ENCODE measurements at regions not wholly inside any gene's neighbourhood (a gene's known extent, or its start where the extent isn't known, plus 50 kb on each side); places are given as distances from the start of the nearest gene placed in this dataset.

- Histone ChIP-seq H3K4me3 (ENCODE audit: low read depth, low read length) (no peak overlapping the region), H3K27me3 (ENCODE audit: control insufficient read depth, insufficient read depth, low read length) (no peaks in the 10 kb centered on the region), H3K36me3 (ENCODE audit: control insufficient read depth, insufficient read depth, low read length) (no peaks in the 10 kb centered on the region)
- TF ChIP-seq, protein P1, sequence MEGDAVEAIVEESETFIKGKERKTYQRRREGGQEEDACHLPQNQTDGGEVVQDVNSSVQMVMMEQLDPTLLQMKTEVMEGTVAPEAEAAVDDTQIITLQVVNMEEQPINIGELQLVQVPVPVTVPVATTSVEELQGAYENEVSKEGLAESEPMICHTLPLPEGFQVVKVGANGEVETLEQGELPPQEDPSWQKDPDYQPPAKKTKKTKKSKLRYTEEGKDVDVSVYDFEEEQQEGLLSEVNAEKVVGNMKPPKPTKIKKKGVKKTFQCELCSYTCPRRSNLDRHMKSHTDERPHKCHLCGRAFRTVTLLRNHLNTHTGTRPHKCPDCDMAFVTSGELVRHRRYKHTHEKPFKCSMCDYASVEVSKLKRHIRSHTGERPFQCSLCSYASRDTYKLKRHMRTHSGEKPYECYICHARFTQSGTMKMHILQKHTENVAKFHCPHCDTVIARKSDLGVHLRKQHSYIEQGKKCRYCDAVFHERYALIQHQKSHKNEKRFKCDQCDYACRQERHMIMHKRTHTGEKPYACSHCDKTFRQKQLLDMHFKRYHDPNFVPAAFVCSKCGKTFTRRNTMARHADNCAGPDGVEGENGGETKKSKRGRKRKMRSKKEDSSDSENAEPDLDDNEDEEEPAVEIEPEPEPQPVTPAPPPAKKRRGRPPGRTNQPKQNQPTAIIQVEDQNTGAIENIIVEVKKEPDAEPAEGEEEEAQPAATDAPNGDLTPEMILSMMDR (IDR thresholded peaks at IDR 0.05; ENCODE audit: insufficient read depth, low read length, poor library complexity, severe bottlenecking), result no peak
- DNase-seq (ENCODE audit: low read depth), result no peak
These were observed 368.8 kb downstream of the SUCLA2 start for GRCh38 chr13:47632311-47632710.

GRCh38 chr13:47628666-47629065 is 372.4 kb downstream of the SUCLA2 start:
- no peaks in the 10 kb centered on the region for H3K36me3 ChIP-seq (ENCODE audit: control insufficient read depth, insufficient read depth, low read length)
- TF ChIP-seq, protein P1 (IDR thresholded peaks at IDR 0.05; ENCODE audit: insufficient read depth, low read length, poor library complexity, severe bottlenecking), result no peak
- H3K4me3 ChIP-seq (ENCODE audit: low read depth, low read length), result no peak overlapping the region
- no peaks in the 10 kb centered on the region for H3K27me3 ChIP-seq (ENCODE audit: control insufficient read depth, insufficient read depth, low read length)
- no peak for DNase-seq (ENCODE audit: low read depth)

- TF ChIP-seq, protein P1 (IDR thresholded peaks at IDR 0.05; ENCODE audit: insufficient read depth, low read length, poor library complexity, severe bottlenecking), result no peak
- Histone ChIP-seq H3K36me3 (ENCODE audit: control insufficient read depth, insufficient read depth, low read length) (no peaks in the 10 kb centered on the region), H3K4me3 (ENCODE audit: low read depth, low read length) (no peak overlapping the region), H3K27me3 (ENCODE audit: control insufficient read depth, insufficient read depth, low read length) (peaks cover 2% of the 10 kb centered on the region)
- no peak for DNase-seq (ENCODE audit: low read depth)
These were observed 377.2 kb downstream of the SUCLA2 start for GRCh38 chr13:47623862-47624261.

DNA sequence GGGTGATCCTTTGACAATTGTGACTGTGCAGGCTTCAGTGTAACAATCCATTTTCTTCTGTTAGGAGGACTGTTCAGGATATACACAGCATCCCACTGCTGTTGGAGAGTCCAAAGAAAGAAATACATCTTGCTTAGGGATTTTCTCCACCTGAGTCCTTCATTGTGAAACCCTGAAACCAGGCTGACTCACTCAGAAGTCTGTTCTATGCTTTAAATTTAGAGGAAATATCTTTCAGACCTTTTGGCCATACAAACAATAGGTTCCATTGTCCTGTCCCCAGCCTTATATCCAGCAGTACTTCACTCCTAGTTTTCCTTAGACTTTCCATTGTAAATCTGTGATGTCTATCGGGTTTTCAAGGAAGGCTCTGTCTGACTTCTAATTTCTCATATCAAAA is 379.1 kb downstream of the SUCLA2 start:
- Histone ChIP-seq H3K27me3 (ENCODE audit: control insufficient read depth, insufficient read depth, low read length) (peaks cover 2% of the 10 kb centered on the region), H3K36me3 (ENCODE audit: control insufficient read depth, insufficient read depth, low read length) (no peaks in the 10 kb centered on the region), H3K4me3 (ENCODE audit: low read depth, low read length) (no peak overlapping the region)
- no peak for DNase-seq (ENCODE audit: low read depth)
- TF ChIP-seq, protein P1 (IDR thresholded peaks at IDR 0.05; ENCODE audit: insufficient read depth, low read length, poor library complexity, severe bottlenecking), result no peak

DNA sequence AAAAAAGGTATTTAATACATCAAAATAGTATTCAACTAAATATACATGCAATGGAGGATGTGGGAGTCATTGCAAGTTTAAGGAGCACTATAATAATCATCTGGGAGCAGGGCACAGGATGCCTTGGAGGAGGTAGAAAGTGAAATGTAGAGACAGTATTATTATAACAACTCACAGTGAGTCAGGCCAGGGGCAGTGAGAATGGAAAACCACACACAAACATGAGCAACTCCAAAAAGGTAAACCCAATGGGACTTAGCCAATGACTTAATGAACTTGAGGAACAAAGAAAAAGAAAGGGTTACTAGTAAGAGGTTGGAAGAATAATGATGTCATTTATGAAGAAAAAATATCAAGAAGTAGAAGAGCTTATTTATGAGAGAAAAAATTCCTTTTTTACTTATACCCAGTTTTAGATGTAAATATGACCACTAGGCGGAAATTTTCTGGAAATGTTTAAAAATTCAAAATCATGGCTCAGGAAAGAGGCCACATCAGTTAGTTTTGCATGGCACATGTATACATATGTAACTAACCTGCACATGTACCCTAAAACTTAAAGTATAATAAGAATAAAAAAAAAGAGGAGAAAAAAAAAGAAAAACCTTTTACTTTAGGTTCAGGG is 389.3 kb downstream of the SUCLA2 start:
- DNase-seq (ENCODE audit: low read depth), result peak; percentile 23
- Histone ChIP-seq H3K36me3 (ENCODE audit: control insufficient read depth, insufficient read depth, low read length) (no peaks in the 10 kb centered on the region), H3K4me3 (ENCODE audit: low read depth, low read length) (no peak overlapping the region), H3K27me3 (ENCODE audit: control insufficient read depth, insufficient read depth, low read length) (no peaks in the 10 kb centered on the region)
- TF ChIP-seq, protein P1 (IDR thresholded peaks at IDR 0.05; ENCODE audit: insufficient read depth, low read length, poor library complexity, severe bottlenecking), result no peak

GRCh38 chr13:47610687-47611086 is 390.4 kb downstream of the SUCLA2 start:
- DNase-seq (ENCODE audit: low read depth), result no peak
- no peaks in the 10 kb centered on the region for H3K27me3 ChIP-seq (ENCODE audit: control insufficient read depth, insufficient read depth, low read length)
- no peaks in the 10 kb centered on the region for H3K36me3 ChIP-seq (ENCODE audit: control insufficient read depth, insufficient read depth, low read length)
- TF ChIP-seq, protein P1 (IDR thresholded peaks at IDR 0.05; ENCODE audit: insufficient read depth, low read length, poor library complexity, severe bottlenecking), result no peak
- no peak overlapping the region for H3K4me3 ChIP-seq (ENCODE audit: low read depth, low read length)

Data from kidney epithelial cell (primary cell).